HEK293 (cell line): ENCODE measurements at regions not wholly inside any gene's neighbourhood (a gene's known extent, or its start where the extent isn't known, plus 50 kb on each side); places are given as distances from the start of the nearest gene placed in this dataset.

Experiments used
- CTCF ChIA-PET: fragments of 350-600 bp; formaldehyde crosslinking; extraction: SDS; loops from one replicate; lab custom pipeline; 2021; ENCODE audit warnings: antibody characterized with exemption; lab: Yijun Ruan, JAX
- POLR2A ChIA-PET: fragments of 300-600 bp; formaldehyde crosslinking; extraction: SDS; loops from one replicate; lab custom pipeline; 2020; ENCODE audit warnings: antibody characterized with exemption, inconsistent platforms; lab: Yijun Ruan, JAX
- H3K27ac ChIP-seq: fragments of 200-500 bp; sonication (Bioruptor generic); 2 replicates; pipeline ENCODE4 v1.5.1; 2014; ENCODE audit warnings: low read depth, low read length, control low read depth, inconsistent platforms; ENCODE audit errors: extremely low read depth
- H3K36me3 ChIP-seq, 2 experiments: fragments of 200-500 bp in 1 of 2; sonication (Bioruptor generic) in 1 of 2; 1 replicate in 1 of 2; 2 replicates in 1 of 2; pipeline ENCODE4 v1.5.1; 2014 to 2017; ENCODE audit warnings: inconsistent platforms in 2 of 2, low read length in 2 of 2; ENCODE audit not compliant: control insufficient read depth in 2 of 2, insufficient read depth in 1 of 2
- H3K4me1 ChIP-seq: fragments of 200-500 bp; sonication (Bioruptor generic); 2 replicates; pipeline ENCODE4 v1.5.1; 2014; ENCODE audit warnings: mild to moderate bottlenecking, low read length, inconsistent platforms; ENCODE audit not compliant: control insufficient read depth, insufficient read depth
- H3K4me3 ChIP-seq: 2 replicates; pipeline ENCODE4 v1.5.1; 2011; ENCODE audit warnings: low read depth, mild to moderate bottlenecking, control low read depth, low read length, moderate library complexity
- H3K9me3 ChIP-seq: fragments of 200-500 bp; sonication (Bioruptor generic); 2 replicates; pipeline ENCODE4 v1.5.1; 2014; ENCODE audit warnings: low read depth, low read length, inconsistent platforms; ENCODE audit not compliant: control insufficient read depth, insufficient read depth
- GLI2 ChIP-seq: fragments of 450-650 bp; formaldehyde crosslinking; IDR thresholded peaks from 2 replicates; pipeline ENCODE4; 2017; ENCODE audit warnings: missing biosample characterization, missing genetic modification characterization, low read depth, borderline replicate concordance
- GLIS1 ChIP-seq: fragments of 450-650 bp; formaldehyde crosslinking; IDR thresholded peaks from 2 replicates; pipeline ENCODE4 v1.5.1; 2016; ENCODE audit warnings: missing biosample characterization, missing genetic modification characterization
- GLIS2 ChIP-seq: fragments of 450-650 bp; formaldehyde crosslinking; IDR thresholded peaks from 2 replicates; pipeline ENCODE4 v1.5.1; 2016; ENCODE audit warnings: missing biosample characterization, missing genetic modification characterization
- ZBTB48 ChIP-seq: fragments of 450-650 bp; formaldehyde crosslinking; IDR thresholded peaks from 2 replicates; pipeline ENCODE4 v1.5.1; 2016; ENCODE audit warnings: missing biosample characterization, missing genetic modification characterization
- ZBTB8A ChIP-seq: fragments of 450-650 bp; formaldehyde crosslinking; IDR thresholded peaks from 2 replicates; pipeline ENCODE4 v1.5.1; 2016; ENCODE audit warnings: missing biosample characterization, missing genetic modification characterization
- ZIC2 ChIP-seq: fragments of 450-650 bp; formaldehyde crosslinking; IDR thresholded peaks from 2 replicates; pipeline ENCODE4 v1.5.1; 2016; ENCODE audit warnings: missing biosample characterization, missing genetic modification characterization
- ZNF132 ChIP-seq: fragments of 450-650 bp; formaldehyde crosslinking; IDR thresholded peaks from 2 replicates; pipeline ENCODE4 v1.5.1; 2017; ENCODE audit warnings: missing biosample characterization, missing genetic modification characterization, borderline replicate concordance
- ZNF202 ChIP-seq: fragments of 450-650 bp; formaldehyde crosslinking; IDR thresholded peaks from 2 replicates; pipeline ENCODE4 v1.5.1; 2016; ENCODE audit warnings: missing biosample characterization, missing genetic modification characterization, borderline replicate concordance
- ZNF239 ChIP-seq: fragments of 450-650 bp; formaldehyde crosslinking; IDR thresholded peaks from 2 replicates; pipeline ENCODE4 v1.5.1; 2016; ENCODE audit warnings: missing biosample characterization, missing genetic modification characterization
- ZNF274 ChIP-seq, 2 experiments: fragments of 200-500 bp in 1 of 2; fragments of 450-650 bp in 1 of 2; sonication (Bioruptor generic) in 1 of 2; formaldehyde crosslinking in 1 of 2; IDR thresholded peaks; 2 replicates each; pipeline versions ENCODE4 v1.5.1 to v1.6.1; 2014 to 2016; ENCODE audit warnings: borderline replicate concordance in 1 of 2, inconsistent platforms in 1 of 2, low read length in 1 of 2, missing biosample characterization in 1 of 2, missing genetic modification characterization in 1 of 2
- ZNF530 ChIP-seq: fragments of 450-650 bp; formaldehyde crosslinking; IDR thresholded peaks from 2 replicates; pipeline ENCODE4 v1.5.1; 2016; ENCODE audit warnings: low read depth, missing biosample characterization, missing genetic modification characterization
- ZNF707 ChIP-seq: fragments of 450-650 bp; formaldehyde crosslinking; IDR thresholded peaks from 2 replicates; pipeline ENCODE4 v1.5.1; 2016; ENCODE audit warnings: missing biosample characterization, missing genetic modification characterization
- ZNF830 ChIP-seq: fragments of 450-650 bp; IDR thresholded peaks from 2 replicates; pipeline ENCODE4 v1.5.0; 2018; ENCODE audit warnings: missing biosample characterization, missing genetic modification characterization, low read depth, mild to moderate bottlenecking, moderate library complexity
- TF ChIP-seq, protein P1 (sequence below): fragments of 450-650 bp; formaldehyde crosslinking; IDR thresholded peaks from 2 replicates; pipeline ENCODE4 v1.5.1; 2016; ENCODE audit warnings: missing biosample characterization, missing genetic modification characterization
- TF ChIP-seq, protein P2 (sequence below): fragments of 450-650 bp; formaldehyde crosslinking; IDR thresholded peaks from 2 replicates; pipeline ENCODE4 v1.5.1; 2016; ENCODE audit warnings: missing biosample characterization, missing genetic modification characterization
- TF ChIP-seq, protein P3 (sequence below): fragments of 450-650 bp; formaldehyde crosslinking; IDR thresholded peaks from 2 replicates; pipeline ENCODE4 v1.5.1; 2016; ENCODE audit warnings: missing biosample characterization, missing genetic modification characterization
- TF ChIP-seq, protein P4 (sequence below): fragments of 450-650 bp; formaldehyde crosslinking; IDR thresholded peaks from 2 replicates; pipeline ENCODE4 v1.5.1; 2017; ENCODE audit warnings: missing biosample characterization, missing genetic modification characterization

DNA sequence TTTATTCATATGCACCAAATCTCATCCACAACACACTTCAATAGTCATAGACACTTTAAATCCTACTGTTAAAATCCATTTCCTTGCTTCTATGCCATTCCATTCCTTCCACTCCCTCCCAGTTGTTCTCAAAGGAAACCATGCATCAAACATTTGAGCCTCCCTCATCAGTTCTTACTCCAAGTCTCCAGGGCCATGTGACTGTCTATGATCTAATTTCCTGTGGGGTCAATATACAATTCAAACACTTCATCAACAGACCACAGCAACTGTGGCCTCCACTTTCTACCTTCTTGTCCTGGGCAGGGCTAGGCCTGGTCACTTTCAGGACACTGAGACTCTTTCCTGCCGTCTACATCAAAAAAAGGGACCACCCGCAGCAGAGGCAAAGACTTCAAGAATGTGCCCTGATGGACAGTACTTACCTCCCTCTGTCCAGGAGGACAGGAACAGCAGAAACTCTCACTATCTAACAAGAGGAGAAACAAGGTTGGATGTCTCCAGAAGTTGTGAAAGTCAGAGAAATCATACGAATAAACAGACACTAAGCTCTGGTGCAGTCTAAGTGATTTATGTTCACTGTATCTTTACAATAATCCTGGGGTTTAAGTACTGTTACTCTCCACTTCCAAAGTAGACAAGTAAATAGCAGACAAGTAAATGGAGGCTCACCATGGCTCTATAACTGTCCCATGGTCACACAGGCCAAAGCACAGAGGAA is 160.2 kb downstream of the QRSL1 start:
- TF ChIP-seq GLIS1 (tag by site-specific recombination) (no peak), ZIC2 (tag by site-specific recombination) (no peak)
- TF ChIP-seq, protein P1, sequence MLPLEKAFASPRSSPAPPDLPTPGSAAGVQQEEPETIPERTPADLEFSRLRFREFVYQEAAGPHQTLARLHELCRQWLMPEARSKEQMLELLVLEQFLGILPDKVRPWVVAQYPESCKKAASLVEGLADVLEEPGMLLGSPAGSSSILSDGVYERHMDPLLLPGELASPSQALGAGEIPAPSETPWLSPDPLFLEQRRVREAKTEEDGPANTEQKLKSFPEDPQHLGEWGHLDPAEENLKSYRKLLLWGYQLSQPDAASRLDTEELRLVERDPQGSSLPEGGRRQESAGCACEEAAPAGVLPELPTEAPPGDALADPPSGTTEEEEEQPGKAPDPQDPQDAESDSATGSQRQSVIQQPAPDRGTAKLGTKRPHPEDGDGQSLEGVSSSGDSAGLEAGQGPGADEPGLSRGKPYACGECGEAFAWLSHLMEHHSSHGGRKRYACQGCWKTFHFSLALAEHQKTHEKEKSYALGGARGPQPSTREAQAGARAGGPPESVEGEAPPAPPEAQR (tag by site-specific recombination), result no peak
- no peak overlapping the region for H3K27ac ChIP-seq
- no peaks in the 10 kb centered on the region for H3K4me1 ChIP-seq
- ChIA-PET POLR2A (no interaction called here), CTCF (no interaction called here)
- H3K4me3 ChIP-seq, result no peak overlapping the region
- H3K9me3 ChIP-seq, result no peaks in the 10 kb centered on the region
- H3K36me3 ChIP-seq, result no peaks in the 10 kb centered on the region

DNA sequence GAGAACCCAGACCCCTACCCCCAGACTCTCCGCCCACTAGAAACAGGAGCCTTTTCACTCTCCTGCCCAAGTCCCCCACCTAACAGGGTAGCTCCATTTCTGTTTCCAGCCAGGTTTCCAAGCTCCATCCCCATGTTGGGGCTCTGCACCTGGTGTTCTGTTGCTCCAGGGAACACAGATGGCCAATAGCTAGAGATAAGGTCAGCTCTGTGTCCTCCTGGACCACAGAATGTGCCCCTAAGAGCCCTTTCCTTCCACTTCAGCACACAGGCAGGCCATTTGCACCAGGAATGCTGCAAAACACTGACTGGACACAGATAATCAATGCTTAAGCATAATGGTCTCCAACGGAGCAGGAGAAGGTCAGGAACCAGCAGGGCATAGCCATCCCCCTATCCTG is 159.4 kb downstream of the QRSL1 start:
- H3K27ac ChIP-seq, result no peak overlapping the region
- H3K4me3 ChIP-seq, result no peak overlapping the region
- no peaks in the 10 kb centered on the region for H3K9me3 ChIP-seq
- H3K36me3 ChIP-seq, result no peaks in the 10 kb centered on the region
- TF ChIP-seq GLIS2 (tag by site-specific recombination) (no peak), ZNF202 (no peak), ZBTB48 (tag by site-specific recombination) (no peak), ZNF239 (tag by site-specific recombination) (no peak), ZBTB8A (no peak), ZNF132 (tag by site-specific recombination) (no peak), GLI2 (tag by site-specific recombination) (no peak), ZNF830 (no peak), ZNF274 (IDR thresholded peaks at IDR 0.05; ENCODE audit: low read length) (no peak), ZNF274 (tag by site-specific recombination; IDR thresholded peaks at IDR 0.05; ENCODE audit: borderline replicate concordance) (no peak), ZNF707 (tag by site-specific recombination) (no peak), ZNF530 (tag by site-specific recombination) (no peak)
- TF ChIP-seq, protein P2, sequence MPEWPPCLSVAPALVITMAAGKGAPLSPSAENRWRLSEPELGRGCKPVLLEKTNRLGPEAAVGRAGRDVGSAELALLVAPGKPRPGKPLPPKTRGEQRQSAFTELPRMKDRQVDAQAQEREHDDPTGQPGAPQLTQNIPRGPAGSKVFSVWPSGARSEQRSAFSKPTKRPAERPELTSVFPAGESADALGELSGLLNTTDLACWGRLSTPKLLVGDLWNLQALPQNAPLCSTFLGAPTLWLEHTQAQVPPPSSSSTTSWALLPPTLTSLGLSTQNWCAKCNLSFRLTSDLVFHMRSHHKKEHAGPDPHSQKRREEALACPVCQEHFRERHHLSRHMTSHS (tag by site-specific recombination), result no peak
- TF ChIP-seq, protein P3, sequence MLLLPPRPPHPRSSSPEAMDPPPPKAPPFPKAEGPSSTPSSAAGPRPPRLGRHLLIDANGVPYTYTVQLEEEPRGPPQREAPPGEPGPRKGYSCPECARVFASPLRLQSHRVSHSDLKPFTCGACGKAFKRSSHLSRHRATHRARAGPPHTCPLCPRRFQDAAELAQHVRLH, result no peak
- TF ChIP-seq, protein P4, sequence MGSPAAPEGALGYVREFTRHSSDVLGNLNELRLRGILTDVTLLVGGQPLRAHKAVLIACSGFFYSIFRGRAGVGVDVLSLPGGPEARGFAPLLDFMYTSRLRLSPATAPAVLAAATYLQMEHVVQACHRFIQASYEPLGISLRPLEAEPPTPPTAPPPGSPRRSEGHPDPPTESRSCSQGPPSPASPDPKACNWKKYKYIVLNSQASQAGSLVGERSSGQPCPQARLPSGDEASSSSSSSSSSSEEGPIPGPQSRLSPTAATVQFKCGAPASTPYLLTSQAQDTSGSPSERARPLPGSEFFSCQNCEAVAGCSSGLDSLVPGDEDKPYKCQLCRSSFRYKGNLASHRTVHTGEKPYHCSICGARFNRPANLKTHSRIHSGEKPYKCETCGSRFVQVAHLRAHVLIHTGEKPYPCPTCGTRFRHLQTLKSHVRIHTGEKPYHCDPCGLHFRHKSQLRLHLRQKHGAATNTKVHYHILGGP (tag by site-specific recombination), result no peak
- ChIA-PET CTCF (interaction anchor here (0.6 kb wide), 1 partner anchor 37 kb away, joined by 3 read pairs; no protein-coding TSS in a partner anchor), POLR2A (no interaction called here)
- H3K4me1 ChIP-seq, result no peaks in the 10 kb centered on the region
